Thoracic aorta (tissue), 2 donors: ENCODE measurements at regions not wholly inside any gene's neighbourhood (a gene's known extent, or its start where the extent isn't known, plus 50 kb on each side); places are given as distances from the start of the nearest gene placed in this dataset.

Experiments used
- ATAC-seq: fragments of 150-250 bp; one replicate; pipeline ENCODE4 v1.8.0; 2017; ENCODE audit warnings: low read depth; ENCODE audit not compliant: insufficient number of reproducible peaks, low FRiP score
- DNase-seq: peaks from one replicate; pipeline ENCODE4 v3.0.0-alpha.2; 2020; ENCODE audit warnings: low spot score
- H3K27ac ChIP-seq, 2 donors: fragments of 200-600 bp; sonication (generic); 1 replicate in 1 of 2; 2 replicates in 1 of 2; pipeline ENCODE4 v1.5.1; 2016; ENCODE audit warnings: mild to moderate bottlenecking in 2 of 2, moderate library complexity in 2 of 2
- H3K27me3 ChIP-seq: fragments of 200-600 bp; sonication (generic); replicated peaks from 2 replicates; pipeline ENCODE4 v1.6.0; 2016; ENCODE audit warnings: mild to moderate bottlenecking; ENCODE audit not compliant: insufficient read depth
- H3K36me3 ChIP-seq: fragments of 200-600 bp; sonication (generic); one replicate; pipeline ENCODE4 v1.5.1; 2016
- H3K4me1 ChIP-seq, 2 donors: fragments of 200-600 bp; sonication (generic); 1 replicate in 1 of 2; 2 replicates in 1 of 2; pipeline versions ENCODE4 v1.5.1 to v1.6.0; 2016; ENCODE audit warnings: low read depth in 2 of 2, mild to moderate bottlenecking in 1 of 2; ENCODE audit not compliant: control insufficient read depth in 1 of 2
- H3K4me3 ChIP-seq: fragments of 200-600 bp; sonication (generic); 2 replicates; pipeline ENCODE4 v1.5.1; 2016; ENCODE audit warnings: mild to moderate bottlenecking
- H3K9me3 ChIP-seq: fragments of 200-600 bp; sonication (generic); 2 replicates; pipeline ENCODE4 v1.5.1; 2016
- CTCF ChIP-seq: fragments of 200-600 bp; sonication (generic); IDR thresholded peaks from one replicate; pipeline ENCODE4 v1.5.1; 2019; ENCODE audit warnings: antibody characterized with exemption

DNA sequence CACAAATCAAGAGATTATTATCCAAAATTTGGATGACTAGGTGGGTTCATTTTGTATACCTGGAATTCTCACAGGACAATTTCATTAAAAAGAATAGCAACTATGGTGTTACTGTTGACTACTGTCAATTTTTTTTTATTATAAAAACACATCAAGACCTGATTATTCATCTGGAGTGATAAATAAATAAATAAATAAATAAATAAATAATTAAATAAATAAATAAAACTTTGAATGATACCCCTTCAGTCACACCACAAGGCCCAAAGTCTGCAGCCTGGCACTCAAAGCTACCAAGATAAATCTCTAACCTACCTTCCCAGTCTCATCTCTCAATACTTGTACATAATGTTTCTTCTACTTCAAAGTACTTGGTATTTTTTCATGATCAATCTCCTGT, 294.0 kb upstream of the KLHL29 start:
- H3K9me3 ChIP-seq, result no peaks in the 10 kb centered on the region
- no peaks in the 10 kb centered on the region for H3K36me3 ChIP-seq
- ATAC-seq (no peak), DNase-seq (no peak)
- TF ChIP-seq CTCF, result no peak
- H3K4me3 ChIP-seq, result no peak overlapping the region
- H3K27me3 ChIP-seq, result no peaks in the 10 kb centered on the region
- H3K4me1 ChIP-seq, result no peaks in the 10 kb centered on the region
- no peak overlapping the region for H3K27ac ChIP-seq

- Histone ChIP-seq H3K27ac (no peak overlapping the region), H3K9me3 (no peaks in the 10 kb centered on the region), H3K4me3 (no peak overlapping the region), H3K36me3 (no peaks in the 10 kb centered on the region), H3K27me3 (no peaks in the 10 kb centered on the region), H3K4me1 (no peaks in the 10 kb centered on the region)
- no peak for DNase-seq
- no peak for ATAC-seq
- TF ChIP-seq CTCF, result no peak
Measured at GRCh38 chr2:23091900-23092299, 293.1 kb upstream of the KLHL29 start.

- Histone ChIP-seq H3K9me3 (no peaks in the 10 kb centered on the region), H3K4me3 (no peak overlapping the region), H3K36me3 (no peaks in the 10 kb centered on the region), H3K4me1 (no peaks in the 10 kb centered on the region), H3K27ac (no peak overlapping the region), H3K27me3 (no peaks in the 10 kb centered on the region)
- DNase-seq, result no peak
- no peak for TF ChIP-seq CTCF
- no peak for ATAC-seq
Measured at GRCh38 chr2:23092831-23093230, 292.1 kb upstream of the KLHL29 start.

GRCh38 chr2:23093513-23093912, 291.5 kb upstream of the KLHL29 start:
- Histone ChIP-seq H3K27me3 (no peaks in the 10 kb centered on the region), H3K4me1 (no peaks in the 10 kb centered on the region), H3K36me3 (no peaks in the 10 kb centered on the region), H3K9me3 (no peaks in the 10 kb centered on the region), H3K27ac (no peak overlapping the region), H3K4me3 (no peak overlapping the region)
- TF ChIP-seq CTCF, result no peak
- DNase-seq (no peak), ATAC-seq (no peak)

GRCh38 chr2:23096906-23097602, 287.9 kb upstream of the KLHL29 start:
- TF ChIP-seq CTCF, result no peak

More at GRCh38 chr2:23096906-23097602, 287.9 kb upstream of the KLHL29 start:
- DNase-seq (no peak), ATAC-seq (no peak)
- H3K27me3 ChIP-seq, result no peaks in the 10 kb centered on the region
- peaks cover 3% of the 10 kb centered on the region for H3K9me3 ChIP-seq
- H3K4me1 ChIP-seq, result no peaks in the 10 kb centered on the region
- H3K36me3 ChIP-seq, result no peaks in the 10 kb centered on the region
- no peak overlapping the region for H3K4me3 ChIP-seq
- no peak overlapping the region for H3K27ac ChIP-seq
